ENCODE measurements at regions not wholly inside any gene's neighbourhood (a gene's known extent, or its start where the extent isn't known, plus 50 kb on each side); places are given as distances from the start of the nearest gene placed in this dataset.

GRCh38 chr4:24719615-24720014, 75.8 kb upstream of the SOD3 start:
- ChIA-PET POLR2A (ENCODE audit: unreplicated experiment) (no interaction called here), CTCF (no interaction called here)
- Histone ChIP-seq H3K79me2 (ENCODE audit: low read length) (no peaks in the 10 kb centered on the region), H3K9me3 (ENCODE audit: low read length) (no peaks in the 10 kb centered on the region), H3K27ac (ENCODE audit: low read length) (no peak overlapping the region), H2AFZ (ENCODE audit: low read length) (no peak overlapping the region), H3K4me1 (ENCODE audit: insufficient read depth, low read length) (no peaks in the 10 kb centered on the region), H3K36me3 (ENCODE audit: low read depth, low read length) (no peaks in the 10 kb centered on the region), H4K20me1 (ENCODE audit: low read length) (no peaks in the 10 kb centered on the region), H3K27me3 (ENCODE audit: low read length) (no peaks in the 10 kb centered on the region), H3K4me2 (ENCODE audit: low read length) (no peak overlapping the region), H3F3A (ENCODE audit: low read length, unreplicated experiment) (no peaks in the 10 kb centered on the region), H3K4me3 (ENCODE audit: low read length) (no peak overlapping the region), H3K9me2 (replicated peaks; ENCODE audit: low read length) (no peaks in the 10 kb centered on the region), H3K9ac (ENCODE audit: low read length) (no peak overlapping the region)
- intact Hi-C loops (cut with micrococcal nuclease): no loop called here
- no TSS peak for BruUV-seq (replicated peaks)
- TF ChIP-seq CTCF (conservative IDR thresholded peaks at IDR 0.05; ENCODE audit: low read depth, low read length) (no peak), EZH2phosphoT487 (IDR thresholded peaks at IDR 0.05; ENCODE audit: borderline replicate concordance, low read length) (no peak), EZH2 (IDR thresholded peaks at IDR 0.05; ENCODE audit: low read length, unreplicated experiment) (no peak)
- DNase-seq (no peak), ATAC-seq (no peak)

GRCh38 chr4:24720436-24720835, 74.9 kb upstream of the SOD3 start:
- H2AFZ ChIP-seq (ENCODE audit: low read length): no peak overlapping the region
- no peaks in the 10 kb centered on the region for H3K9me2 ChIP-seq (replicated peaks; ENCODE audit: low read length)
- no peak overlapping the region for H3K9ac ChIP-seq (ENCODE audit: low read length)
- POLR2A ChIA-PET (ENCODE audit: unreplicated experiment): no interaction called here
- BruUV-seq (replicated peaks): no TSS peak
- TF ChIP-seq EZH2phosphoT487 (IDR thresholded peaks at IDR 0.05; ENCODE audit: borderline replicate concordance, low read length): no peak
- TF ChIP-seq EZH2 (IDR thresholded peaks at IDR 0.05; ENCODE audit: low read length, unreplicated experiment): no peak
- no peak for TF ChIP-seq CTCF (conservative IDR thresholded peaks at IDR 0.05; ENCODE audit: low read depth, low read length)
- DNase-seq (no peak), ATAC-seq (no peak)
- no peaks in the 10 kb centered on the region for H4K20me1 ChIP-seq (ENCODE audit: low read length)
- CTCF ChIA-PET: no interaction called here
- no peaks in the 10 kb centered on the region for H3K79me2 ChIP-seq (ENCODE audit: low read length)
- no peak overlapping the region for H3K4me2 ChIP-seq (ENCODE audit: low read length)
- intact Hi-C loops (cut with micrococcal nuclease): no loop called here
- no peak overlapping the region for H3K27ac ChIP-seq (ENCODE audit: low read length)
- H3K4me3 ChIP-seq (ENCODE audit: low read length): no peak overlapping the region
- H3K9me3 ChIP-seq (ENCODE audit: low read length): no peaks in the 10 kb centered on the region
- no peaks in the 10 kb centered on the region for H3K36me3 ChIP-seq (ENCODE audit: low read depth, low read length)
- H3K4me1 ChIP-seq (ENCODE audit: insufficient read depth, low read length): no peaks in the 10 kb centered on the region
- H3F3A ChIP-seq (ENCODE audit: low read length, unreplicated experiment): no peaks in the 10 kb centered on the region
- no peaks in the 10 kb centered on the region for H3K27me3 ChIP-seq (ENCODE audit: low read length)

GRCh38 chr4:24720979-24721378, 74.4 kb upstream of the SOD3 start:
- CTCF ChIA-PET: no interaction called here
- Histone ChIP-seq H3K27ac (ENCODE audit: low read length) (no peak overlapping the region), H3K9ac (ENCODE audit: low read length) (no peak overlapping the region), H3F3A (ENCODE audit: low read length, unreplicated experiment) (no peaks in the 10 kb centered on the region), H3K4me2 (ENCODE audit: low read length) (no peak overlapping the region), H3K9me2 (replicated peaks; ENCODE audit: low read length) (no peaks in the 10 kb centered on the region), H3K79me2 (ENCODE audit: low read length) (no peaks in the 10 kb centered on the region), H3K27me3 (ENCODE audit: low read length) (no peaks in the 10 kb centered on the region), H3K36me3 (ENCODE audit: low read depth, low read length) (no peaks in the 10 kb centered on the region), H4K20me1 (ENCODE audit: low read length) (no peaks in the 10 kb centered on the region), H3K4me3 (ENCODE audit: low read length) (no peak overlapping the region), H2AFZ (ENCODE audit: low read length) (no peak overlapping the region), H3K9me3 (ENCODE audit: low read length) (no peaks in the 10 kb centered on the region), H3K4me1 (ENCODE audit: insufficient read depth, low read length) (no peaks in the 10 kb centered on the region)
- no peak for DNase-seq
- intact Hi-C loops (cut with micrococcal nuclease): no loop called here
- POLR2A ChIA-PET (ENCODE audit: unreplicated experiment): no interaction called here
- ATAC-seq: no peak
- TF ChIP-seq EZH2 (IDR thresholded peaks at IDR 0.05; ENCODE audit: low read length, unreplicated experiment) (no peak), CTCF (conservative IDR thresholded peaks at IDR 0.05; ENCODE audit: low read depth, low read length) (no peak), EZH2phosphoT487 (IDR thresholded peaks at IDR 0.05; ENCODE audit: borderline replicate concordance, low read length) (no peak)
- BruUV-seq (replicated peaks): no TSS peak

Measured in PC-3 (cell line).